A673 (cell line): ENCODE measurements at regions not wholly inside any gene's neighbourhood (a gene's known extent, or its start where the extent isn't known, plus 50 kb on each side); places are given as distances from the start of the nearest gene placed in this dataset.

Source experiments
- BruUV-seq: library from RNA; stranded (reverse); fragments of 400-500 nt; replicated peaks from 2 replicates; lab custom pipeline; 2021; lab: Mats Ljungman, UMichigan
- CTCF ChIA-PET: fragments of 300-600 bp; sonication (Branson Sonifier 250); formaldehyde crosslinking; loops from one replicate; lab custom pipeline; 2022; ENCODE audit warnings: antibody characterized with exemption; lab: Charles Lee
- POLR2A ChIA-PET: fragments of 300-600 bp; sonication (Branson Sonifier 250); formaldehyde crosslinking; loops from one replicate; lab custom pipeline; 2022; ENCODE audit warnings: antibody characterized with exemption; ENCODE audit not compliant: low non-redundant PET; lab: Charles Lee
- DNase-seq: peaks from one replicate; pipeline ENCODE4 v3.0.0-alpha.2; 2015; ENCODE audit warnings: low spot score
- H3K27ac ChIP-seq: fragments of 200-600 bp; sonication (generic); 2 replicates; pipeline ENCODE4 v1.5.1; 2016; ENCODE audit warnings: mixed run types, low read depth, mild to moderate bottlenecking, mixed read lengths, antibody characterized with exemption, low read length; ENCODE audit not compliant: poor library complexity, severe bottlenecking
- H3K27me3 ChIP-seq: fragments of 200-600 bp; sonication (generic); replicated peaks from 2 replicates; pipeline ENCODE4 v1.6.1; 2017; ENCODE audit warnings: mixed run types, low read depth, mild to moderate bottlenecking, mixed read lengths, antibody characterized with exemption, low read length; ENCODE audit not compliant: insufficient read depth, poor library complexity
- H3K36me3 ChIP-seq: fragments of 200-600 bp; sonication (generic); 2 replicates; pipeline ENCODE4 v1.6.1; 2016; ENCODE audit warnings: mixed run types, mild to moderate bottlenecking, mixed read lengths, antibody characterized with exemption, low read length; ENCODE audit not compliant: insufficient read depth, poor library complexity, severe bottlenecking
- H3K4me1 ChIP-seq: fragments of 200-600 bp; sonication (generic); 2 replicates; pipeline ENCODE4 v1.6.1; 2017; ENCODE audit warnings: mixed run types, mild to moderate bottlenecking, mixed read lengths, antibody characterized with exemption, low read length; ENCODE audit not compliant: insufficient read depth, poor library complexity, severe bottlenecking
- H3K4me3 ChIP-seq: fragments of 200-600 bp; sonication (generic); 2 replicates; pipeline ENCODE4 v1.5.1; 2016; ENCODE audit warnings: low read depth, mixed run types, mild to moderate bottlenecking, mixed read lengths, low read length; ENCODE audit not compliant: poor library complexity, severe bottlenecking
- H3K9me3 ChIP-seq: fragments of 200-600 bp; sonication (generic); 2 replicates; pipeline ENCODE4 v1.6.1; 2016; ENCODE audit warnings: mixed run types, low read depth, mild to moderate bottlenecking, mixed read lengths, antibody characterized with exemption, low read length; ENCODE audit not compliant: poor library complexity, severe bottlenecking
- CTCF ChIP-seq: fragments of 300-800, 200-600 bp; sonication (generic); conservative IDR thresholded peaks from 2 replicates; pipeline ENCODE4 v1.5.1; 2017; ENCODE audit warnings: low read depth, mild to moderate bottlenecking, antibody characterized with exemption, low read length, moderate library complexity, mixed read lengths
- EZH2 ChIP-seq: fragments of 200-600 bp; sonication (generic); IDR thresholded peaks from 2 replicates; pipeline ENCODE4 v1.6.1; 2017; ENCODE audit warnings: borderline replicate concordance, low read depth, mild to moderate bottlenecking, mixed read lengths, antibody characterized with exemption, low read length; ENCODE audit not compliant: poor library complexity, severe bottlenecking
- intact Hi-C: fragments of 100-400 bp; cut with micrococcal nuclease; formaldehyde crosslinking; loops from one replicate; pipeline ENCODE4 v1.10.0; 2022; ENCODE audit not compliant: unreplicated experiment

DNA sequence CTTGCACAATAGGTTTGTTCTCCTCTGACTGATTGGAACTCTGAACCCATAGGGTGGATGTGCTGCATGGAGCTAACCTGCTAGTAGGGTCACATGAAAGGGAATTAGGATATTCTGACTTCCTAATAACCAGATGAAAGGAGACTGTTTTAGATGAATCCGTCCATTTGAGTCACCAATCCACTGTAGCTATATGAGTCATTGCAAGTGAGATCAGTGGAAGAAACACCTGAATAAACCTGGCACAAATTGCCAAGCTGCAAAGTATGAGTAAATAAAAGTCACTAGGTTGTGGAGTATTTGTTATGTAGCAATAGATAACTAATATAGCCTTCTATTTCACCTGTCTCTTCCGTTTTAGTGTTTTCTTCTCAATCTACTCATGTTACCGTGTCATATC is 584.4 kb downstream of the PDCD6IP start:
- Histone ChIP-seq H3K27ac (no peak overlapping the region), H3K9me3 (no peaks in the 10 kb centered on the region), H3K4me3 (no peak overlapping the region), H3K36me3 (no peaks in the 10 kb centered on the region), H3K4me1 (peaks cover 3% of the 10 kb centered on the region), H3K27me3 (no peaks in the 10 kb centered on the region)
- intact Hi-C loops = no loop called here
- ChIA-PET POLR2A (no interaction called here), CTCF (no interaction called here)
- DNase-seq = no peak
- BruUV-seq = no TSS peak
- TF ChIP-seq CTCF (no peak), EZH2 (no peak)

DNA sequence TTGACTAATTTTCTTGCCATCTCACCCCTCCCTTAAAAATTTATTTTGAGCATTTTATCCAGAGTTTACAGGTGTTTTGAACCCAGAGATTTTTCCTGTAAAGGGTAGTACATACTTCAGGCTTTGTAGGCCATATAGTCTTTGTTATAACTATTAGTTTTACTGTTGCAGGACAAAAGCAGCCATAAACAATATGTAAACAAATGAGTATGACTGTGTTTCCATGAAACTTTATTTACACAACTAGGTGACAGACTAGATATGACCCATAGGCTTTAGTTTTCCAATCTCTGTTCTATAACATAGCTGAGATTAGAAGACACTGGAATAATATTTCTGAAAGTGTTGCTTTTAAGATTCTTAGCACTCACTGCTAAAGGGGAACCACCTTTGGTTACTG is 587.9 kb downstream of the PDCD6IP start:
- DNase-seq = no peak
- no peak overlapping the region for H3K4me3 ChIP-seq
- peaks cover 3% of the 10 kb centered on the region for H3K4me1 ChIP-seq
- no peaks in the 10 kb centered on the region for H3K9me3 ChIP-seq
- POLR2A ChIA-PET = no interaction called here
- CTCF ChIA-PET = interaction anchor here (0.6 kb wide), 1 partner anchor 126 kb away, joined by 9 read pairs; no protein-coding TSS in a partner anchor
- no TSS peak for BruUV-seq
- no peaks in the 10 kb centered on the region for H3K36me3 ChIP-seq
- H3K27ac ChIP-seq = no peak overlapping the region
- intact Hi-C loops = no loop called here
- H3K27me3 ChIP-seq = no peaks in the 10 kb centered on the region
- TF ChIP-seq CTCF (no peak), EZH2 (no peak)

DNA sequence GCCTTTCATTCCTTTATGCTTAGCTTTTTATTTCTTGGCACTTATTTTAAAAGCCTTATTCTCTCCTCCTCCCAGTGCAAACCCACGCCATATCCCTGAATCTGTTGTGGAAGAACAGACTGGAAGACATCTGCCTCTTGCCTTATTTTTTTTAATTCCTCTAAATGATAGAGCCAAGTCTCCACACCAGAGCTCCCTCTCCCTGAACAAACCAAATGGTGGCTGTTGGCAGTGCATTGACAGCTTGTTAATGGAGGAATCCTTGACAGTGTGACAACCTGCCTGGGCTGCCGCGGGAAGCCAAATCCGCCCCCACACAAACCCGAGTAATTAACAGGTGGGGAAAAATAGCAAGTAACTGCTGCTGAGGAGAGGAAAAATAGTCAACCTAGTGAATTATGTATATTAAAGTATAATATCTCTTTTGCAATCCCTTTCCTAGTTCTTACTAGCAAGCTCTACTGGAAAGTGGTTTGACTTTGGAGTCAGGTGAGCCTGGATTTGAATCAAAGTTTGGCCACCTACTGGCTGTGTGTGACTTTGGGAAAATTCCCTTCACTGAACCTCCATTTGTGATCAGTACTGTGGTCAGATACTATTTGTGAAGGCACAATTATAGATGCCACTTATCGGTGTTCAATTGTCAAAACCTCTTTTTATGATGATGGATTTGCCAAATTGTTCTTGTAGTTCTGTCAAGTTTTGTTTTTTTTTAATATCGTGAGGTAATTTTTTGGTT is 589.6 kb downstream of the PDCD6IP start:
- no peaks in the 10 kb centered on the region for H3K27me3 ChIP-seq
- H3K4me3 ChIP-seq = no peak overlapping the region
- no peak for DNase-seq
- ChIA-PET POLR2A (no interaction called here), CTCF (interaction anchor here (0.6 kb wide), 1 partner anchor 26 kb away, joined by 3 read pairs; no protein-coding TSS in a partner anchor)
- no TSS peak for BruUV-seq
- H3K9me3 ChIP-seq = peaks cover 2% of the 10 kb centered on the region
- 0 out of 2 replicates have a peak, but pooled peaks have one; percentile 32 for TF ChIP-seq CTCF
- no peak for TF ChIP-seq EZH2
- no peak overlapping the region for H3K27ac ChIP-seq
- H3K36me3 ChIP-seq = no peaks in the 10 kb centered on the region
- intact Hi-C loops = no loop called here
- H3K4me1 ChIP-seq = peaks cover 3% of the 10 kb centered on the region
